ENCODE measurements at regions not wholly inside any gene's neighbourhood (a gene's known extent, or its start where the extent isn't known, plus 50 kb on each side); places are given as distances from the start of the nearest gene placed in this dataset.

DNA sequence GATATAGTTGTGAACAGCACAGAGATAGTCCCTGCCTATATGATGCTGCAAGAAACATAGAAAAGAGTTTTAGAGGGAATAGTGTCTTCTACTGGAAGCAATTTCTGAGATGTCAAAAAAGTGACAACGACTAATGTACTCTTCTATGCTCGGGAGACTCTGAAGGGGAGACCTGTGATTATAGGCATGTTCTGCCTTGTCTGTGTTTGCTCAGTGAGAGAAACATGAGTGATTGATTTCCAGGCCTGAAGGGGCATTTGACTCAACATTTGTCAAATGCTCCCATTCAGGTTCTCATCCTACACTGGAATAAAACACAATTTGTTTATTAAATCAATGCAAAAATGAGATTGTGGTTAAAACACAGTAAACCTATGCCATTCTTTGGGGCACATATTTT is 131.8 kb downstream of the CTH start:
- TF ChIP-seq CTCF (optimal IDR thresholded peaks at IDR 0.05 in 1 of 3, IDR thresholded peaks at IDR 0.05 in 1 of 3, conservative IDR thresholded peaks at IDR 0.05 in 1 of 3; ENCODE audit: extremely low read depth in 1 of 3, insufficient read depth in 2 of 3, low read length in 3 of 3) (no peak), EZH2 (IDR thresholded peaks at IDR 0.05; ENCODE audit: low read length) (no peak)
